Ascending aorta (tissue), 2 donors: ENCODE measurements at regions not wholly inside any gene's neighbourhood (a gene's known extent, or its start where the extent isn't known, plus 50 kb on each side); places are given as distances from the start of the nearest gene placed in this dataset.

ENCODE experiments used
- DNase-seq, 2 donors: peaks; one replicate each; pipeline ENCODE4 v3.0.0-alpha.2; 2019; ENCODE audit warnings: low spot score in 2 of 2
- H3K27ac ChIP-seq, 2 donors: fragments of 200-600 bp; sonication (generic); one replicate each; pipeline ENCODE4 v1.5.1; 2016 to 2017; ENCODE audit warnings: mild to moderate bottlenecking in 1 of 2
- H3K27me3 ChIP-seq: fragments of 200-600 bp; sonication (generic); one replicate; pipeline ENCODE4 v1.5.1; 2017
- H3K36me3 ChIP-seq, 2 donors: fragments of 200-600 bp; sonication (generic); one replicate each; pipeline ENCODE4 v1.5.1; 2016
- H3K4me1 ChIP-seq, 2 donors: fragments of 200-600 bp; sonication (generic); one replicate each; pipeline ENCODE4 v1.5.1; 2016 to 2017; ENCODE audit warnings: mild to moderate bottlenecking in 1 of 2
- H3K4me3 ChIP-seq, 2 donors: fragments of 200-600 bp; sonication (generic); one replicate each; pipeline ENCODE4 v1.5.1; 2016 to 2017; ENCODE audit warnings: mild to moderate bottlenecking in 1 of 2
- H3K9me3 ChIP-seq, 2 donors: fragments of 200-600 bp; sonication (generic); one replicate each; pipeline ENCODE4 v1.5.1; 2016
- intact Hi-C: fragments of 100-400 bp; cut with DNase I; formaldehyde crosslinking; loops from one replicate; pipeline ENCODE4 v1.15.1; 2023
- TF ChIP-seq, protein P1 (sequence below), 3 experiments: fragments of 200-600 bp in 2 of 3; fragments of 450-650 bp in 1 of 3; sonication (generic) in 2 of 3; IDR thresholded peaks; one replicate each; pipeline ENCODE4 v1.5.1; 2016 to 2019; ENCODE audit warnings: antibody characterized with exemption in 3 of 3, mild to moderate bottlenecking in 1 of 3, moderate library complexity in 1 of 3

DNA sequence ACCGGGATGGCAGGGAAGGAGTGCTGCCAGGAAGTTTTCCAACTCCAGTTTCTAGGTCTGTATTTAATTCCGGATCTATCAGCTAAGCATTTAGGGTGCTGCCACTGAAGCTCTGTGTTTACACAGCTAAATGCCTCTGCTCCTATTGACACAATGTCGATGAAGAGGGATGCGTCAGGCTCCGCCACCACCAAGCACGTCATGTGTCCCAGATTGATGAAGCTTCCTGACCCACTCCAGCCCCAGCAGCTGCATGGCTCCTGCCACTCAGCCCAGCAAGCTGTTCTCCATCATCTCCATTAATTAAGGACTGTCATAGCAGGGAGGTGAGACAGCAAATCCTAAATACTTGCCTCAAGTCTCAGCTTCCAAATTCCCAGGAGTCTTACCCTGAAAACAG lies 435.2 kb upstream of the ZNF507 start:
- Histone ChIP-seq H3K36me3 (no peaks in the 10 kb centered on the region), H3K27ac (no peak overlapping the region), H3K27me3 (no peaks in the 10 kb centered on the region), H3K9me3 (no peaks in the 10 kb centered on the region), H3K4me1 (no peaks in the 10 kb centered on the region), H3K4me3 (no peak overlapping the region)
- intact Hi-C loops, result no loop called here
- TF ChIP-seq, protein P1, sequence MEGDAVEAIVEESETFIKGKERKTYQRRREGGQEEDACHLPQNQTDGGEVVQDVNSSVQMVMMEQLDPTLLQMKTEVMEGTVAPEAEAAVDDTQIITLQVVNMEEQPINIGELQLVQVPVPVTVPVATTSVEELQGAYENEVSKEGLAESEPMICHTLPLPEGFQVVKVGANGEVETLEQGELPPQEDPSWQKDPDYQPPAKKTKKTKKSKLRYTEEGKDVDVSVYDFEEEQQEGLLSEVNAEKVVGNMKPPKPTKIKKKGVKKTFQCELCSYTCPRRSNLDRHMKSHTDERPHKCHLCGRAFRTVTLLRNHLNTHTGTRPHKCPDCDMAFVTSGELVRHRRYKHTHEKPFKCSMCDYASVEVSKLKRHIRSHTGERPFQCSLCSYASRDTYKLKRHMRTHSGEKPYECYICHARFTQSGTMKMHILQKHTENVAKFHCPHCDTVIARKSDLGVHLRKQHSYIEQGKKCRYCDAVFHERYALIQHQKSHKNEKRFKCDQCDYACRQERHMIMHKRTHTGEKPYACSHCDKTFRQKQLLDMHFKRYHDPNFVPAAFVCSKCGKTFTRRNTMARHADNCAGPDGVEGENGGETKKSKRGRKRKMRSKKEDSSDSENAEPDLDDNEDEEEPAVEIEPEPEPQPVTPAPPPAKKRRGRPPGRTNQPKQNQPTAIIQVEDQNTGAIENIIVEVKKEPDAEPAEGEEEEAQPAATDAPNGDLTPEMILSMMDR (IDR thresholded peaks at IDR 0.05), result no peak
- no peak for DNase-seq

DNA sequence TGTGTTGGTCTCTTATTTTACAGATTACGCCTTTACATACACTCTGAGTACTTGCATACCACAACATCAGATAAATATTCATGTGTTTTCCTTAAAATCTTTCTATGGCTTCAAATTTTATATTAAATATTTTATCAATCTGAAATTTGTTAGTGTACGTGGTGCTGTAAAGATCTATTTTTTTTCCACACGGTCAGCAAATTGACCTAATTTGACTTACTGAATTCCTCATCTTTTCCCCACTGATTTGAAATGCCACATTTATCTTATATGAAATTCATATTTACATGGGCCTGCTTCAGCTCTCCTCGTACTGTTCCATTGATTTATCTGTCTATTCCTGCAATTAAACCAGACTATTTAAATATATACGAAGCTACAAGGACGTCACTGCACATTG lies 433.8 kb upstream of the ZNF507 start:
- H3K27me3 ChIP-seq, result no peaks in the 10 kb centered on the region
- no peak overlapping the region for H3K27ac ChIP-seq
- H3K9me3 ChIP-seq, result no peaks in the 10 kb centered on the region
- no peak for DNase-seq
- no peak overlapping the region for H3K4me3 ChIP-seq
- no peaks in the 10 kb centered on the region for H3K36me3 ChIP-seq
- TF ChIP-seq, protein P1 (IDR thresholded peaks at IDR 0.05), result no peak
- intact Hi-C loops, result no loop called here
- no peaks in the 10 kb centered on the region for H3K4me1 ChIP-seq

DNA sequence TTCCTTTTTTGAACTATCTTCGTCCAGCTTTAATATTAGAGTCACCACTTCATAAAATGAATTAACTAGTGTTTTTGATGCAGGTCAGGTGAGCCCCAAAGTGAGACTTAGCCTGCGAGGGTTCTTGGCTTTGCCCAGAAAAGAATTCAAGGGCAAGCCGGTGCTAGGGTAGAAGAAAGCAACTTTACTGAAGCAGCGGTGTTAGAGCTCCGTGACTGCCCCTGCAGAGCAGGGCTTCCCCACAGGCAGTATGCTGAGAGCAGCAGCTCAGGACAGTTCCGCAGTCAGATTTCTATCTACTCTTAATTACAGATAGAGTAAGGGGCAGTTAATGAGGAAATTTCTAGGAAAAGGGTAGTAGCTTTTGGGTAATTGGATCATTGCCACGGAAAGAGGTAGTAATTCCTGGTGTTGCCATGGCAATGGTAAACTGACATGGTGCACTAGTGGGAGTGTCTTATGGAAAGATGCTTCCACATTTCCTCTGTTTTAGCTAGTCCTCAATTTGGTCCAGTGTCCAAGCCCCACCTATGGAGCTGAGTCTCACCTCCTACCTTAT lies 432.2 kb upstream of the ZNF507 start:
- intact Hi-C loops, result no loop called here
- Histone ChIP-seq H3K4me3 (no peak overlapping the region), H3K27me3 (no peaks in the 10 kb centered on the region), H3K9me3 (no peaks in the 10 kb centered on the region), H3K36me3 (no peaks in the 10 kb centered on the region), H3K27ac (no peak overlapping the region), H3K4me1 (no peaks in the 10 kb centered on the region)
- TF ChIP-seq, protein P1 (IDR thresholded peaks at IDR 0.05), result no peak
- DNase-seq, result no peak

DNA sequence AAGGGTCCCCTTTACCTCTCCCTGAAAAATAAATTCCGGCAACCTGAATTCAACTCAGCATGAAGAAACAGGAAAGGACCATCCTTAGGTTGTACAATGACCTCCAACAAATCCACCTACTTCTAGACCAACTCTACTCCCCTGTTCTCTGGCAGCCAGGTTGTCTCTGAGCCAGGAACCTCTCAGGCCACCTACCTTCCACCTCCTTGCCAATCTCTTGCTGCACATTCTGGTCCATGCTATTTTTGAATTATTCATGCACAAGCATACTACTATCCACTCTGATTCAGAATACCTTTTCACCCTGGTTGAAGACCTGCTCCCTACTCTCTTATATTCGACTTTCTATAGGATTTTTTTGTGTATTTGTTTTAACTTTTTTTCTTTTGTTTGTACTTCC lies 415.0 kb upstream of the ZNF507 start:
- Histone ChIP-seq H3K4me1 (no peaks in the 10 kb centered on the region), H3K27ac (no peak overlapping the region), H3K27me3 (no peaks in the 10 kb centered on the region), H3K9me3 (no peaks in the 10 kb centered on the region), H3K4me3 (no peak overlapping the region), H3K36me3 (no peaks in the 10 kb centered on the region)
- TF ChIP-seq, protein P1 (IDR thresholded peaks at IDR 0.05), result no peak
- no peak for DNase-seq
- intact Hi-C loops, result no loop called here

DNA sequence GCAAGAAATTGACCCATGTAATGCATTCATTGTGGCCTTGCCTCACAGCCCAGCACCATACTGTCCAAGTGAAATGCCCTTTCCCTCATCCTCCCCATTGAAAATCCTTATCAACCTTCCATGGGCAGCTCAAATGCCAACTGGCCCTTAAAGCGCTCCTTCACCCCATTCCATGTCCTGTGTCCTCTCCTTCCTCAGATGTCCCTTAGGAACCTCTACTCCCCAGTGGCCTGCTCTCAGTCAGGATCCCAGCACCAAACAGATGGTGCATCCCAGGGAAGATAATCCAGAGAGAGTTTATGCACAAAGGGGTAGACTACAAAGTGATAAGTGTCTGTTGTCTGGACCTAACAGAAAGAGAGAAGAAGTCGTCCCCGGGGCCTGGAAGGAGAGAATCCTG lies 407.4 kb upstream of the ZNF507 start:
- Histone ChIP-seq H3K4me1 (no peaks in the 10 kb centered on the region), H3K36me3 (no peaks in the 10 kb centered on the region), H3K9me3 (no peaks in the 10 kb centered on the region), H3K4me3 (no peak overlapping the region), H3K27ac (no peak overlapping the region), H3K27me3 (no peaks in the 10 kb centered on the region)
- no peak for DNase-seq
- intact Hi-C loops, result no loop called here
- TF ChIP-seq, protein P1 (IDR thresholded peaks at IDR 0.05), result no peak

DNA sequence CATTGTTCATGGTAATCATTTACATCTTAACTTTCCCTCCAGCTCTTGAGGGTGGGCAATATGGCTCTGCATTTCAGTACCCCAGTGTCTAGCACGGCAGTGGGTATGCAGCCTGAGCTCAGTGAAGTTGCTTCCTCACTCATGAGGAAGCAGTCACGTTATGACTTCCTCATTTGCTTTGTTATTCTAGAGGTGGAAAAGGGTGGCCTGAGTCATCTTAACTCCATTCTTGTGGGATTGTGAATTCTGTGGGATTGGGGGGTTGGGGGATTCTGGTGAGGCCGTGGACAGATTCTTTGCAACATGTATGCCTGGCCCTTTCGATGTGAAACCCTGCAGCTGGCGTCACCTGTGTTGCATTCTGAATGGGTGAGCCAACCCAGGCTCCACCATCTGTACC lies 406.7 kb upstream of the ZNF507 start:
- Histone ChIP-seq H3K9me3 (no peaks in the 10 kb centered on the region), H3K27ac (no peak overlapping the region), H3K4me1 (no peaks in the 10 kb centered on the region), H3K4me3 (no peak overlapping the region), H3K27me3 (no peaks in the 10 kb centered on the region), H3K36me3 (no peaks in the 10 kb centered on the region)
- intact Hi-C loops, result no loop called here
- TF ChIP-seq, protein P1 (IDR thresholded peaks at IDR 0.05), result no peak
- no peak for DNase-seq
